ENCODE measurements at regions not wholly inside any gene's neighbourhood (a gene's known extent, or its start where the extent isn't known, plus 50 kb on each side); places are given as distances from the start of the nearest gene placed in this dataset.

- TF ChIP-seq EZH2 (IDR thresholded peaks at IDR 0.05; ENCODE audit: borderline replicate concordance, insufficient read depth, low read length, poor library complexity, severe bottlenecking) = no peak
- TF ChIP-seq CTCF (IDR thresholded peaks at IDR 0.05; ENCODE audit: poor library complexity, severe bottlenecking) = no peak
These were observed 90.0 kb downstream of the DHCR7 start for GRCh38 chr11:71358122-71358728.
